ENCODE measurements at regions not wholly inside any gene's neighbourhood (a gene's known extent, or its start where the extent isn't known, plus 50 kb on each side); places are given as distances from the start of the nearest gene placed in this dataset.

GRCh38 chr3:34037260-34037659 lies 238.8 kb downstream of the PDCD6IP start:
- no peak for TF ChIP-seq POLR2A (IDR thresholded peaks at IDR 0.05)
- no peak for TF ChIP-seq CTCF (IDR thresholded peaks at IDR 0.05)

All from esophagus squamous epithelium (tissue), 4 donors.